Peyer's patch (tissue), 4 donors: ENCODE measurements at regions not wholly inside any gene's neighbourhood (a gene's known extent, or its start where the extent isn't known, plus 50 kb on each side); places are given as distances from the start of the nearest gene placed in this dataset.

Experiments
- POLR2A ChIP-seq, 2 donors: fragments of 450-650 bp; IDR thresholded peaks; one replicate each; pipeline ENCODE4 v1.5.1; 2017; ENCODE audit warnings: antibody characterized with exemption in 2 of 2, mild to moderate bottlenecking in 2 of 2, moderate library complexity in 2 of 2
- TF ChIP-seq, protein P1 (sequence below), 6 experiments: fragments of 450-650 bp in 4 of 6; fragments of 200-600 bp in 2 of 6; sonication (generic) in 1 of 6; IDR thresholded peaks; one replicate each; pipeline ENCODE4 v1.5.1; 2017 to 2019; ENCODE audit warnings: antibody characterized with exemption in 6 of 6, mild to moderate bottlenecking in 3 of 6, moderate library complexity in 1 of 6

DNA sequence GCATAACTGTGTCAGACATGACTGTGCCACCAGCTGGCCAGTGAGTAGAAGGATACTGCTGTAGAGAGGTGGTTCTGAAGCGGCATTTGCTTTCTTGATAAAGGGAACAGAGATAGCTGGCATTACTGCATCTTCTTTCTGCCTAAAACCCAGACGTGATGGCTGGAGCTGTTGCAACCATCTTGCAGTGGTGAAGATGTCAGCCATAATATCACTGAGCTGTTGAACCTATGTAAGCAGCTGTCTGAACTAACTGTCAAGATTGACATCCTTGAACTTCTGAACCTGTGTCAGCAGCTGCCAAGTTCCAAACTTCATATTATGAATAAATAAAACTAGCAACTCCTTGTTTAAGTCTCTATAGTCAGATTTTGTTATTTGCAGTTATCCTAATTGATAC is 88.9 kb upstream of the LNX1 start:
- TF ChIP-seq, protein P1, sequence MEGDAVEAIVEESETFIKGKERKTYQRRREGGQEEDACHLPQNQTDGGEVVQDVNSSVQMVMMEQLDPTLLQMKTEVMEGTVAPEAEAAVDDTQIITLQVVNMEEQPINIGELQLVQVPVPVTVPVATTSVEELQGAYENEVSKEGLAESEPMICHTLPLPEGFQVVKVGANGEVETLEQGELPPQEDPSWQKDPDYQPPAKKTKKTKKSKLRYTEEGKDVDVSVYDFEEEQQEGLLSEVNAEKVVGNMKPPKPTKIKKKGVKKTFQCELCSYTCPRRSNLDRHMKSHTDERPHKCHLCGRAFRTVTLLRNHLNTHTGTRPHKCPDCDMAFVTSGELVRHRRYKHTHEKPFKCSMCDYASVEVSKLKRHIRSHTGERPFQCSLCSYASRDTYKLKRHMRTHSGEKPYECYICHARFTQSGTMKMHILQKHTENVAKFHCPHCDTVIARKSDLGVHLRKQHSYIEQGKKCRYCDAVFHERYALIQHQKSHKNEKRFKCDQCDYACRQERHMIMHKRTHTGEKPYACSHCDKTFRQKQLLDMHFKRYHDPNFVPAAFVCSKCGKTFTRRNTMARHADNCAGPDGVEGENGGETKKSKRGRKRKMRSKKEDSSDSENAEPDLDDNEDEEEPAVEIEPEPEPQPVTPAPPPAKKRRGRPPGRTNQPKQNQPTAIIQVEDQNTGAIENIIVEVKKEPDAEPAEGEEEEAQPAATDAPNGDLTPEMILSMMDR (IDR thresholded peaks at IDR 0.05), result no peak
- TF ChIP-seq POLR2A (IDR thresholded peaks at IDR 0.05), result no peak
